ENCODE measurements at regions not wholly inside any gene's neighbourhood (a gene's known extent, or its start where the extent isn't known, plus 50 kb on each side); places are given as distances from the start of the nearest gene placed in this dataset.
"Not testable (repeated sequence)": the region's sequence is repeated elsewhere in the genome, so short reads cannot be mapped to it uniquely, and the experiment has no call there.

DNA sequence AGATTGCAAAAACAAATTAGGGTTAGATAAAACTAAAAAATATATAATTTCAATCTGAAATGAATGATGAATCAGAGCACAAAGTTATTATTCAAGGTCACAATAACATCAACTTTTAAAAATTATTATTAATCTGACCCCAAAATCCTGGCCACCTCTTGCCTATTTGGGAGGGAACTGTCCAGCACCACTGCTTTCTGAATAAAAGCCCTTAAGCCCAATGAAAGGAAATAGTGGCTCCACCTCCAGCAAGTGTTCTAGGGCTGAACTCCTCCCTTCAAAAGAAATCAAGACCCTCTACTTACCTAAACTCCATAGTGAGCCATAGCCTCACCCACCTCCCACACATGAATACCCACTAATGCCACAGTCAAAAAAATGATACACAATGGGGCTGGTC, 208.2 kb downstream of the PARM1 start:
- no peaks in the 10 kb centered on the region for H3K27me3 ChIP-seq (ENCODE audit: control insufficient read depth, insufficient read depth, low read length)
- no peak overlapping the region for H3K4me3 ChIP-seq (ENCODE audit: low read length)
- no peak overlapping the region for H3K9ac ChIP-seq (ENCODE audit: low read depth, low read length)
- peaks cover 3% of the 10 kb centered on the region for H3K4me1 ChIP-seq (ENCODE audit: control insufficient read depth, insufficient read depth, low read length)
- no peaks in the 10 kb centered on the region for H3K36me3 ChIP-seq (ENCODE audit: insufficient read depth, low read length)
- H3K4me2 ChIP-seq (ENCODE audit: low read length) = no peak overlapping the region
- no peaks in the 10 kb centered on the region for H3K9me3 ChIP-seq (replicated peaks; ENCODE audit: low read length)

GRCh38 chr4:75137302-75137701, 204.4 kb downstream of the PARM1 start:
- Histone ChIP-seq H3K36me3 (ENCODE audit: insufficient read depth, low read length) (no peaks in the 10 kb centered on the region), H3K4me3 (ENCODE audit: low read length) (no peak overlapping the region), H3K9me3 (replicated peaks; ENCODE audit: low read length) (no peaks in the 10 kb centered on the region), H3K27me3 (ENCODE audit: control insufficient read depth, insufficient read depth, low read length) (no peaks in the 10 kb centered on the region), H3K4me2 (ENCODE audit: low read length) (no peak overlapping the region), H3K9ac (ENCODE audit: low read depth, low read length) (no peak overlapping the region), H3K4me1 (ENCODE audit: control insufficient read depth, insufficient read depth, low read length) (no peaks in the 10 kb centered on the region)

- Histone ChIP-seq H3K4me2 (ENCODE audit: low read length) (no peak overlapping the region), H3K9ac (ENCODE audit: low read depth, low read length) (no peak overlapping the region), H3K9me3 (replicated peaks; ENCODE audit: low read length) (no peaks in the 10 kb centered on the region), H3K4me1 (ENCODE audit: control insufficient read depth, insufficient read depth, low read length) (no peaks in the 10 kb centered on the region), H3K27me3 (ENCODE audit: control insufficient read depth, insufficient read depth, low read length) (no peaks in the 10 kb centered on the region), H3K4me3 (ENCODE audit: low read length) (no peak overlapping the region), H3K36me3 (ENCODE audit: insufficient read depth, low read length) (no peaks in the 10 kb centered on the region)
Observed at GRCh38 chr4:75135068-75135825, 202.3 kb downstream of the PARM1 start.

- H3K4me3 ChIP-seq (ENCODE audit: low read length); H3K36me3 ChIP-seq (ENCODE audit: insufficient read depth, low read length); H3K27me3 ChIP-seq (ENCODE audit: control insufficient read depth, insufficient read depth, low read length); H3K9ac ChIP-seq (ENCODE audit: low read depth, low read length); H3K9me3 ChIP-seq (replicated peaks; ENCODE audit: low read length); H3K4me1 ChIP-seq (ENCODE audit: control insufficient read depth, insufficient read depth, low read length); H3K4me2 ChIP-seq (ENCODE audit: low read length): not testable (repeated sequence)
Observed at GRCh38 chr4:75126870-75127269, 194.0 kb downstream of the PARM1 start.

DNA sequence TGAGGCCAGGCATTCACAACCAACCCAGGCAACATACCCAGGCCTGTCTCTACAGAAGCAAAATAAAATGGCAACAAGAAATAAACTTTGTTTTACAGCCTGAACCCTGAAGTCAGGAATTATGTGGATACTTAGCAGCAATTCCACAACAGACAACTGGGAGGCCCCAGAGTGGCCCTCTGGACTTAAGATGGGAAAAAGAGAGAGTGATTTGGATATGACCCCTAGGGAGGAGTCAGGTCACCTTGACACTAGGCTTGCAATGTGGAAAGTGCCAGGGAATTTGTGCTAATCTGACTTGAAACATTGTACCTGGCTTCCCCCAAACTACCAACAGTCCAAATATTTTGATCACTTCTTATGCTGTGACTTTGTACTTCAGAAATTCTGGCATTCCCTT, 193.1 kb downstream of the PARM1 start:
- no peaks in the 10 kb centered on the region for H3K36me3 ChIP-seq (ENCODE audit: insufficient read depth, low read length)
- H3K4me1 ChIP-seq (ENCODE audit: control insufficient read depth, insufficient read depth, low read length) = no peaks in the 10 kb centered on the region
- H3K27me3 ChIP-seq (ENCODE audit: control insufficient read depth, insufficient read depth, low read length) = no peaks in the 10 kb centered on the region
- no peak overlapping the region for H3K4me3 ChIP-seq (ENCODE audit: low read length)
- no peaks in the 10 kb centered on the region for H3K9me3 ChIP-seq (replicated peaks; ENCODE audit: low read length)
- H3K4me2 ChIP-seq (ENCODE audit: low read length) = no peak overlapping the region
- no peak overlapping the region for H3K9ac ChIP-seq (ENCODE audit: low read depth, low read length)

- Histone ChIP-seq H3K9me3 (replicated peaks; ENCODE audit: low read length) (no peaks in the 10 kb centered on the region), H3K4me1 (ENCODE audit: control insufficient read depth, insufficient read depth, low read length) (no peaks in the 10 kb centered on the region), H3K9ac (ENCODE audit: low read depth, low read length) (no peak overlapping the region), H3K27me3 (ENCODE audit: control insufficient read depth, insufficient read depth, low read length) (no peaks in the 10 kb centered on the region), H3K4me3 (ENCODE audit: low read length) (no peak overlapping the region), H3K4me2 (ENCODE audit: low read length) (no peak overlapping the region), H3K36me3 (ENCODE audit: insufficient read depth, low read length) (no peaks in the 10 kb centered on the region)
Observed at GRCh38 chr4:75122424-75123014, 189.6 kb downstream of the PARM1 start.

DNA sequence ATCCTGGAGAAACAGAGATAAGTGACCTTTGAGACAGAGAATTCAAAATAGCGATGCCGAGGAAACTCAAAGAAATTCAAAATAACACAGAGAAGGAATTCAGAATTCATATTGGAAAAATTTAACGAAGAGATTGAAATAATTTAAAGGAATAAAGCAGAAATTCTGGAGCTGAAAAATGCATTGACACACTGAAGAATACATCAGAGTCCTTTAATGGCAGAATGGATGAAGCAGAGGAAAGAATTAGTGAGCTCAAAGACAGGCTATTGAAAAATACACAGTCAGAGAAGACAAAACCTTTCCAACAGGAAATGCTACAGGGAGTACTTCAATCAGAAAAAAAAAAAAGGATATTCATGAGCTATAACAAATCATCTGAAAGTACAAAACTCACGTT, 185.8 kb downstream of the PARM1 start:
- Histone ChIP-seq H3K36me3 (ENCODE audit: insufficient read depth, low read length) (no peaks in the 10 kb centered on the region), H3K4me2 (ENCODE audit: low read length) (no peak overlapping the region), H3K4me3 (ENCODE audit: low read length) (no peak overlapping the region), H3K9me3 (replicated peaks; ENCODE audit: low read length) (no peaks in the 10 kb centered on the region), H3K9ac (ENCODE audit: low read depth, low read length) (no peak overlapping the region), H3K4me1 (ENCODE audit: control insufficient read depth, insufficient read depth, low read length) (no peaks in the 10 kb centered on the region), H3K27me3 (ENCODE audit: control insufficient read depth, insufficient read depth, low read length) (no peaks in the 10 kb centered on the region)

- Histone ChIP-seq H3K9ac (ENCODE audit: low read depth, low read length) (no peak overlapping the region), H3K4me1 (ENCODE audit: control insufficient read depth, insufficient read depth, low read length) (no peaks in the 10 kb centered on the region), H3K4me2 (ENCODE audit: low read length) (no peak overlapping the region)
Observed at GRCh38 chr4:75110061-75110460, 177.1 kb downstream of the PARM1 start.

GRCh38 chr4:75107755-75108612, 175.1 kb downstream of the PARM1 start:
- Histone ChIP-seq H3K4me3 (ENCODE audit: low read length) (no peak overlapping the region), H3K4me1 (ENCODE audit: control insufficient read depth, insufficient read depth, low read length) (no peaks in the 10 kb centered on the region), H3K27me3 (ENCODE audit: control insufficient read depth, insufficient read depth, low read length) (no peaks in the 10 kb centered on the region), H3K9ac (ENCODE audit: low read depth, low read length) (no peak overlapping the region), H3K36me3 (ENCODE audit: insufficient read depth, low read length) (no peaks in the 10 kb centered on the region), H3K9me3 (replicated peaks; ENCODE audit: low read length) (no peaks in the 10 kb centered on the region), H3K4me2 (ENCODE audit: low read length) (no peak overlapping the region)

More at GRCh38 chr4:75110061-75110460, 177.1 kb downstream of the PARM1 start:
- Histone ChIP-seq H3K9me3 (replicated peaks; ENCODE audit: low read length) (no peaks in the 10 kb centered on the region), H3K4me3 (ENCODE audit: low read length) (no peak overlapping the region), H3K36me3 (ENCODE audit: insufficient read depth, low read length) (no peaks in the 10 kb centered on the region), H3K27me3 (ENCODE audit: control insufficient read depth, insufficient read depth, low read length) (no peaks in the 10 kb centered on the region)

DNA sequence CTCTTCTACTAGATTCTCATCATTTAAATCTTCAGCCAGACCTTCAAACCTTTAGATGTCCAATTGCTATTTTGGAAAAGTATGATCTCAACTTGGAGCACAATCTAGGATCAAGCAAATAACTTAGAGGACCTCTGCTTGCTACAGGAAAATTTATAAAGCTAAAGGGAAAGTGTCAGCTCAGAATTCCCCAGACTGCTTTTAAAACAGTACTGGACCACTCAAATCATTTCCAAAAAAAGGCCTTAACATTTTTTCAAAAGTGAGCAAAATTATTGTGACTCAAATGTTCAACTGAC, 169.8 kb downstream of the PARM1 start:
- H3K9me3 ChIP-seq (replicated peaks; ENCODE audit: low read length) = no peaks in the 10 kb centered on the region
- H3K27me3 ChIP-seq (ENCODE audit: control insufficient read depth, insufficient read depth, low read length) = no peaks in the 10 kb centered on the region
- H3K36me3 ChIP-seq (ENCODE audit: insufficient read depth, low read length) = no peaks in the 10 kb centered on the region
- H3K4me2 ChIP-seq (ENCODE audit: low read length) = no peak overlapping the region
- no peak overlapping the region for H3K9ac ChIP-seq (ENCODE audit: low read depth, low read length)
- H3K4me3 ChIP-seq (ENCODE audit: low read length) = no peak overlapping the region
- H3K4me1 ChIP-seq (ENCODE audit: control insufficient read depth, insufficient read depth, low read length) = no peaks in the 10 kb centered on the region

GRCh38 chr4:75101906-75102786, 169.2 kb downstream of the PARM1 start:
- no peaks in the 10 kb centered on the region for H3K4me1 ChIP-seq (ENCODE audit: control insufficient read depth, insufficient read depth, low read length)
- no peak overlapping the region for H3K4me3 ChIP-seq (ENCODE audit: low read length)
- H3K27me3 ChIP-seq (ENCODE audit: control insufficient read depth, insufficient read depth, low read length) = no peaks in the 10 kb centered on the region
- no peak overlapping the region for H3K9ac ChIP-seq (ENCODE audit: low read depth, low read length)
- H3K36me3 ChIP-seq (ENCODE audit: insufficient read depth, low read length) = no peaks in the 10 kb centered on the region
- H3K9me3 ChIP-seq (replicated peaks; ENCODE audit: low read length) = no peaks in the 10 kb centered on the region
- H3K4me2 ChIP-seq (ENCODE audit: low read length) = no peak overlapping the region
